ENCODE measurements at regions not wholly inside any gene's neighbourhood (a gene's known extent, or its start where the extent isn't known, plus 50 kb on each side); places are given as distances from the start of the nearest gene placed in this dataset.

DNA sequence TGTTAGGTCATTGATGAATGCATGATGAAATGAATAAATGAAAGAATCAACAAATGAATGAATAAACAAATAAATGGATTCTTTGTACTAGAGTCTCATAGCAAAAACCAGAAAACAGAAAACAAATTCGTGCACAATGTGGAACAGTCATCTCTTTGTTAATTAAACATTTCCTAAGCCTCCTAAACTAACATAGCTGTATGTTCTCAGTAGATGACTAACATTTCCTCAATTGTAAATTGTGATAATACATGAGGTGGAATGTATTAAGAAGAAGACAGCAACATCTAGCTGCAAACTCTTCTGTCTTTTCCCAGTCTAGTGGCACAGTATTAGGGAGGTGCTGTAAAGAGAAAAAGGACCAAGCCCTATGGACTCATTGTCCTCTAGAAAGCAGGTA is 1021.0 kb downstream of the MCTP2 start:
- TF ChIP-seq, protein P1, sequence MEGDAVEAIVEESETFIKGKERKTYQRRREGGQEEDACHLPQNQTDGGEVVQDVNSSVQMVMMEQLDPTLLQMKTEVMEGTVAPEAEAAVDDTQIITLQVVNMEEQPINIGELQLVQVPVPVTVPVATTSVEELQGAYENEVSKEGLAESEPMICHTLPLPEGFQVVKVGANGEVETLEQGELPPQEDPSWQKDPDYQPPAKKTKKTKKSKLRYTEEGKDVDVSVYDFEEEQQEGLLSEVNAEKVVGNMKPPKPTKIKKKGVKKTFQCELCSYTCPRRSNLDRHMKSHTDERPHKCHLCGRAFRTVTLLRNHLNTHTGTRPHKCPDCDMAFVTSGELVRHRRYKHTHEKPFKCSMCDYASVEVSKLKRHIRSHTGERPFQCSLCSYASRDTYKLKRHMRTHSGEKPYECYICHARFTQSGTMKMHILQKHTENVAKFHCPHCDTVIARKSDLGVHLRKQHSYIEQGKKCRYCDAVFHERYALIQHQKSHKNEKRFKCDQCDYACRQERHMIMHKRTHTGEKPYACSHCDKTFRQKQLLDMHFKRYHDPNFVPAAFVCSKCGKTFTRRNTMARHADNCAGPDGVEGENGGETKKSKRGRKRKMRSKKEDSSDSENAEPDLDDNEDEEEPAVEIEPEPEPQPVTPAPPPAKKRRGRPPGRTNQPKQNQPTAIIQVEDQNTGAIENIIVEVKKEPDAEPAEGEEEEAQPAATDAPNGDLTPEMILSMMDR (IDR thresholded peaks at IDR 0.05; ENCODE audit: borderline replicate concordance, insufficient read depth, low read depth, low read length) = no peak

DNA sequence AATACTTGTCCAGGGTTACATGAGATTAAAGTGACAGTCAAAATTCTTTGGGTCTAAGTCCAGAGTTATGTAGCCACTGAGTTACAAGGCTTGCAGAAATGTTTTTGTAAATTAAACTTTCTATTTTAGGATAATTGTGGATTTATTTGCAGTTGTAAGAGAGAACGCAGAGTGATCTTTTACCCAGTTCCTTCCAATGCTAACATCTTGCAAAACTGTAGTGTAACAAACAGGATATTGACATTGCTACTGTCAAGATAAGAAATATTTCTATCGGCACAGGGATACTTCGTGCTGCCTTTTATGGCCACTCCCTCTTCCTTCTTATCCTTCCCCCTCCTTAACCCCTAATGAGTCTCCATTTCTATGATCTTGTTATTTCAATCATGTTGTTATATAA is 1022.9 kb downstream of the MCTP2 start:
- H3K4me3 ChIP-seq (ENCODE audit: low read depth, low read length) = no peak overlapping the region
- TF ChIP-seq, protein P1 (IDR thresholded peaks at IDR 0.05; ENCODE audit: borderline replicate concordance, insufficient read depth, low read depth, low read length) = no peak

More for the DNA sequence above, 1021.0 kb downstream of the MCTP2 start:
- no peak overlapping the region for H3K4me3 ChIP-seq (ENCODE audit: low read depth, low read length)

DNA sequence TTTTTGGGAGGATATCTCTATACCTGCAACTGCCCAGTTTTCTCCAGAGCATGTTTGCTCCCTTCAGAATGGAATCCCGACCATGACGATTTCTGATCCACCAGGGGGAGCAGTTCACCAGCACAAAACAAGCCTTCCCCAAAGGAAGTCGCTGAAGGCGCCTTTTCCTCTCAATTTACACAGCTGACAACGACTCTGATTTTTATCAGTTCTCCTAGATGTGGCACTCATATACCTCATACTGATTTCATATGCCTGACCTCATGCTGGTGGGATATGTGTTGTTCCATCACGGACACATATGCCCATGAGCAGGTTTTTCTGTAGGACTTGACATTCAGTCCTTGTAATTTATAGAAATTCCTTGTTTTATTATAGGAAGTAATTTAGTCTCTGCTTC is 1028.2 kb downstream of the MCTP2 start:
- no peak overlapping the region for H3K4me3 ChIP-seq (ENCODE audit: low read depth, low read length)
- TF ChIP-seq, protein P1 (IDR thresholded peaks at IDR 0.05; ENCODE audit: borderline replicate concordance, insufficient read depth, low read depth, low read length) = peak; percentile 52; the same call in 1 of the 2 replicates

DNA sequence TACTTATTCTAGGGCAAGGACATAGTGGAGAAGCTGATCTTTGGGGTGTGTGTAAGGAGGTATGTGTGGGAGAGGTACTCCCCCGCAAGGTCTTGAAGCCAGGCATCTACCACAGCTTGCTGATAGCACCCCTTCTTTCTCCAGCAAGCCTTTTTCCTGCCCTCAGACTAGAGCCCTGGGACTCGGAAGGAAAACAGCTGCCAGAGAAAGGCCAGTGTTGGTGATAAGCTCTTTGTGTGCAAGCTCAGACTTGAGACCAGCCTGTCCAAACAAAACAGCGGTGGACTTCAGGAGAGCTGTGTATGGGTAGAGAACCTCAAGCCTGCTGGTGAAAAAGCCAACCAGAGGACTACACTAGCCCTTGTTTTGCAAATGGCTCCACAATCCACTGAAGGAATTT is 1028.6 kb downstream of the MCTP2 start:
- H3K4me3 ChIP-seq (ENCODE audit: low read depth, low read length) = no peak overlapping the region
- TF ChIP-seq, protein P1 (IDR thresholded peaks at IDR 0.05; ENCODE audit: borderline replicate concordance, insufficient read depth, low read depth, low read length) = no peak

DNA sequence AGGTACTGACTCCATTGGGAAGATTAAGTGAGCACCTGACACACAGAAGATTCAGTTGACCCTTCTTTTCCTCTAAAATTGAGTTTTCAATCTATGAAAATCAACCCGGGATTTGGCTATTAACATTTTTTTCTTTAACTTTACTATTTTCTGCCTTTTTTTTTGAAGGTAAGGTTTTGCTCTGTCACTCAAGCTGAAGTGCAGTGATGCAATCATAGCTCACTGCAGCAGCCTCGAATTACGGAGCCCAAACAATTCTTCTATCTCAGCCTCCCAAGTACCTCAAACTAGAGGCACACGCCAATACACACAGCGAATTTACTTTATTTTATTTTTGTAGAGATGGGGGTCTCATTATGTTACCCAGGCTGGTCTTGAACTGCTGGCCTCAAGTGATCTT is 1029.5 kb downstream of the MCTP2 start:
- no peak overlapping the region for H3K4me3 ChIP-seq (ENCODE audit: low read depth, low read length)
- TF ChIP-seq, protein P1 (IDR thresholded peaks at IDR 0.05; ENCODE audit: borderline replicate concordance, insufficient read depth, low read depth, low read length) = no peak

DNA sequence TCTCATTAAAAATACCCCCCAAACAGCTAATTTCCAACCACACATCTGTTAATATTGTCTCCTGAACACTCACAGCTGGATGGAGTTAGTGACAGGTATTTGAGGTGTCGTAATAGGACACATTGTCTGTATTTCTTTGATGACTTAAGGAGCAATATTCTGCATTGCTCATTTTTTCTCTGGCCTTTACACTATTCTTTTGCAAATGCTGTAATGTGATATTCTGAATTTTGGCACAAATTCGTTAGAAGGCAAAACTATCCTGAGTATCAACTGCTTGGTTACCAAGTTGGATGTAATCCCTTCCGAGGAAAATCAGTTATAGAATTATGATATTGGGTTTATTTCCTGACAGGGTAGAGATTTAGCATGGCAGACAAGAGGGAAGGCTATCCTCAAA is 1030.2 kb downstream of the MCTP2 start:
- no peak overlapping the region for H3K4me3 ChIP-seq (ENCODE audit: low read depth, low read length)
- TF ChIP-seq, protein P1 (IDR thresholded peaks at IDR 0.05; ENCODE audit: borderline replicate concordance, insufficient read depth, low read depth, low read length) = no peak

DNA sequence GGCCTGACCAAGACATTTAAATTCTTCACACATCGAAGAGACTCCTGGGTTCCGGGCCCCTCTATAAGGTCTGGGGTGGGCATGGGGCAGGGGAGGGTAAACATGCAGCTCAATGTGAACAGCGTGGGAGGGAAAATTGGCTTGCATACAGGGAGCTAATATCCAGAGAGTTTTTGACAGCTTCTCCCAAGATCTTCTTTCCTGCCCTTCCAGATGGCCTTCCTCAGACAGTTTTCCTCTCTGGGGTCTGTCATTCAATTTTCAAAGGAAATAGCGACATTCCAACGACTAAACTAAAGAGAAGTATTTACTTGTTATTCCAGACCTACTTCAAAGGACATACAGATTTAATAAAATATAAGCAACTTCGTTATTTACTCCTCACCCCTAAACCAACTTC is 1030.6 kb downstream of the MCTP2 start:
- H3K4me3 ChIP-seq (ENCODE audit: low read depth, low read length) = no peak overlapping the region
- TF ChIP-seq, protein P1 (IDR thresholded peaks at IDR 0.05; ENCODE audit: borderline replicate concordance, insufficient read depth, low read depth, low read length) = no peak
